ENCODE measurements at regions not wholly inside any gene's neighbourhood (a gene's known extent, or its start where the extent isn't known, plus 50 kb on each side); places are given as distances from the start of the nearest gene placed in this dataset.
A peak's percentile ranks its signal among the peaks of the same experiment; 100 is the strongest.

- TF ChIP-seq CTCF (conservative IDR thresholded peaks at IDR 0.05; ENCODE audit: low read depth, low read length): no peak
- H3K4me3 ChIP-seq (ENCODE audit: low read depth, low read length): no peak overlapping the region
Observed at GRCh38 chr6:45717027-45717426, 298.6 kb downstream of the CLIC5 start.

GRCh38 chr6:45715508-45715803 lies 300.2 kb downstream of the CLIC5 start:
- no peak for TF ChIP-seq CTCF (conservative IDR thresholded peaks at IDR 0.05; ENCODE audit: low read depth, low read length)

More at GRCh38 chr6:45717027-45717426, 298.6 kb downstream of the CLIC5 start:
- no peak for DNase-seq (ENCODE audit: low read depth)

GRCh38 chr6:45714741-45715507 lies 300.7 kb downstream of the CLIC5 start:
- peak; percentile 94 for DNase-seq (ENCODE audit: low read depth)
- no peak overlapping the region for H3K4me3 ChIP-seq (ENCODE audit: low read depth, low read length)
- TF ChIP-seq CTCF (conservative IDR thresholded peaks at IDR 0.05; ENCODE audit: low read depth, low read length): peak; percentile 93

More at GRCh38 chr6:45715508-45715803, 300.2 kb downstream of the CLIC5 start:
- H3K4me3 ChIP-seq (ENCODE audit: low read depth, low read length): no peak overlapping the region
- no peak for DNase-seq (ENCODE audit: low read depth)

- DNase-seq (ENCODE audit: low read depth): no peak
- no peak overlapping the region for H3K4me3 ChIP-seq (ENCODE audit: low read depth, low read length)
- TF ChIP-seq CTCF (conservative IDR thresholded peaks at IDR 0.05; ENCODE audit: low read depth, low read length): no peak
Observed at GRCh38 chr6:45714006-45714730, 301.5 kb downstream of the CLIC5 start.

Data from choroid plexus epithelial cell (primary cell).